ENCODE measurements at regions not wholly inside any gene's neighbourhood (a gene's known extent, or its start where the extent isn't known, plus 50 kb on each side); places are given as distances from the start of the nearest gene placed in this dataset.
A peak's percentile ranks its signal among the peaks of the same experiment; 100 is the strongest.
"Not testable (repeated sequence)": the region's sequence is repeated elsewhere in the genome, so short reads cannot be mapped to it uniquely, and the experiment has no call there.

- no peaks in the 10 kb centered on the region for H3K36me3 ChIP-seq
- no peak overlapping the region for H3K27ac ChIP-seq
- H3K9me3 ChIP-seq (replicated peaks) = no peaks in the 10 kb centered on the region
- DNase-seq (ENCODE audit: low read depth in 1 of 2, low spot score in 2 of 2) = peak in 1 of 2 experiments; percentile 3
- no peak overlapping the region for H3K4me3 ChIP-seq
- peaks cover 20% of the 10 kb centered on the region for H3K4me1 ChIP-seq (replicated peaks)
- no peaks in the 10 kb centered on the region for H3K27me3 ChIP-seq (replicated peaks)
Observed at GRCh38 chr6:51289041-51289440, 470.4 kb downstream of the TFAP2B start.

GRCh38 chr6:51292659-51293058 lies 474.0 kb downstream of the TFAP2B start:
- peaks cover 20% of the 10 kb centered on the region for H3K4me1 ChIP-seq (replicated peaks)
- DNase-seq (ENCODE audit: low read depth in 1 of 2, low spot score in 2 of 2) = peak in 1 of 2 experiments; percentile 61
- H3K9me3 ChIP-seq (replicated peaks) = no peaks in the 10 kb centered on the region
- H3K4me3 ChIP-seq = no peak overlapping the region
- H3K27me3 ChIP-seq (replicated peaks) = no peaks in the 10 kb centered on the region
- peak overlapping the region; percentile 1; the same call in 1 of the 2 replicates for H3K27ac ChIP-seq
- H3K36me3 ChIP-seq = no peaks in the 10 kb centered on the region

- H3K36me3 ChIP-seq = no peaks in the 10 kb centered on the region
- peaks cover 8% of the 10 kb centered on the region; the same call in 1 of the 2 replicates for H3K27me3 ChIP-seq (replicated peaks)
- DNase-seq (ENCODE audit: low read depth in 1 of 2, low spot score in 2 of 2) = no peak
- no peak overlapping the region for H3K27ac ChIP-seq
- no peak overlapping the region for H3K4me3 ChIP-seq
- no peaks in the 10 kb centered on the region for H3K4me1 ChIP-seq (replicated peaks)
- no peaks in the 10 kb centered on the region for H3K9me3 ChIP-seq (replicated peaks)
Observed at GRCh38 chr6:51299621-51300380, 481.1 kb downstream of the TFAP2B start.

- H3K27me3 ChIP-seq (replicated peaks) = peaks cover 8% of the 10 kb centered on the region; the same call in 1 of the 2 replicates
- H3K4me3 ChIP-seq = no peak overlapping the region
- H3K36me3 ChIP-seq = no peaks in the 10 kb centered on the region
- H3K27ac ChIP-seq = no peak overlapping the region
- no peak for DNase-seq (ENCODE audit: low read depth in 1 of 2, low spot score in 2 of 2)
- no peaks in the 10 kb centered on the region for H3K4me1 ChIP-seq (replicated peaks)
- no peaks in the 10 kb centered on the region for H3K9me3 ChIP-seq (replicated peaks)
Observed at GRCh38 chr6:51300510-51300909, 481.8 kb downstream of the TFAP2B start.

- no peak overlapping the region for H3K4me3 ChIP-seq
- H3K4me1 ChIP-seq (replicated peaks) = no peaks in the 10 kb centered on the region
- H3K27ac ChIP-seq = no peak overlapping the region
- H3K9me3 ChIP-seq (replicated peaks) = no peaks in the 10 kb centered on the region
- no peaks in the 10 kb centered on the region for H3K36me3 ChIP-seq
- peaks cover 8% of the 10 kb centered on the region; the same call in 1 of the 2 replicates for H3K27me3 ChIP-seq (replicated peaks)
- no peak for DNase-seq (ENCODE audit: low read depth in 1 of 2, low spot score in 2 of 2)
Observed at GRCh38 chr6:51301962-51302361, 483.3 kb downstream of the TFAP2B start.

- Histone ChIP-seq H3K9me3 (replicated peaks) (no peaks in the 10 kb centered on the region), H3K4me3 (no peak overlapping the region), H3K27me3 (replicated peaks) (peaks cover 11% of the 10 kb centered on the region), H3K36me3 (no peaks in the 10 kb centered on the region), H3K4me1 (replicated peaks) (no peaks in the 10 kb centered on the region), H3K27ac (no peak overlapping the region)
- no peak for DNase-seq (ENCODE audit: low read depth in 1 of 2, low spot score in 2 of 2)
Observed at GRCh38 chr6:51302431-51302830, 483.8 kb downstream of the TFAP2B start.

GRCh38 chr6:51303338-51303737 lies 484.7 kb downstream of the TFAP2B start:
- H3K36me3 ChIP-seq = no peaks in the 10 kb centered on the region
- H3K4me3 ChIP-seq = no peak overlapping the region
- no peaks in the 10 kb centered on the region for H3K4me1 ChIP-seq (replicated peaks)
- H3K9me3 ChIP-seq (replicated peaks) = no peaks in the 10 kb centered on the region
- H3K27me3 ChIP-seq (replicated peaks) = peaks cover 11% of the 10 kb centered on the region
- no peak overlapping the region for H3K27ac ChIP-seq
- DNase-seq (ENCODE audit: low read depth in 1 of 2, low spot score in 2 of 2) = no peak

- Histone ChIP-seq H3K27ac (no peak overlapping the region), H3K9me3 (replicated peaks) (no peaks in the 10 kb centered on the region), H3K4me1 (replicated peaks) (no peaks in the 10 kb centered on the region), H3K27me3 (replicated peaks) (no peaks in the 10 kb centered on the region; the same call in none of the 2 replicates), H3K36me3 (no peaks in the 10 kb centered on the region), H3K4me3 (no peak overlapping the region)
- no peak for DNase-seq (ENCODE audit: low read depth in 1 of 2, low spot score in 2 of 2)
Observed at GRCh38 chr6:51314965-51315364, 496.3 kb downstream of the TFAP2B start.

GRCh38 chr6:51318674-51319073 lies 500.0 kb downstream of the TFAP2B start:
- Histone ChIP-seq H3K9me3 (replicated peaks) (no peaks in the 10 kb centered on the region), H3K27ac (no peak overlapping the region), H3K27me3 (replicated peaks) (no peaks in the 10 kb centered on the region; the same call in 1 of the 2 replicates), H3K4me3 (no peak overlapping the region), H3K36me3 (no peaks in the 10 kb centered on the region), H3K4me1 (replicated peaks) (no peaks in the 10 kb centered on the region)
- no peak for DNase-seq (ENCODE audit: low read depth in 1 of 2, low spot score in 2 of 2)

GRCh38 chr6:51321477-51321876 lies 502.8 kb downstream of the TFAP2B start:
- not testable (repeated sequence) for H3K27ac ChIP-seq; H3K4me1 ChIP-seq (replicated peaks); H3K9me3 ChIP-seq (replicated peaks); H3K36me3 ChIP-seq; DNase-seq (ENCODE audit: low read depth in 1 of 2, low spot score in 2 of 2); H3K4me3 ChIP-seq; H3K27me3 ChIP-seq (replicated peaks)

GRCh38 chr6:51322505-51322904 lies 503.8 kb downstream of the TFAP2B start:
- no peak overlapping the region for H3K4me3 ChIP-seq
- no peaks in the 10 kb centered on the region for H3K36me3 ChIP-seq
- H3K27me3 ChIP-seq (replicated peaks) = no peaks in the 10 kb centered on the region; the same call in 1 of the 2 replicates
- DNase-seq (ENCODE audit: low read depth in 1 of 2, low spot score in 2 of 2) = no peak
- no peaks in the 10 kb centered on the region for H3K9me3 ChIP-seq (replicated peaks)
- no peaks in the 10 kb centered on the region for H3K4me1 ChIP-seq (replicated peaks)
- H3K27ac ChIP-seq = no peak overlapping the region

- DNase-seq (ENCODE audit: low read depth in 1 of 2, low spot score in 2 of 2) = no peak
- Histone ChIP-seq H3K4me3 (no peak overlapping the region), H3K27ac (no peak overlapping the region), H3K4me1 (replicated peaks) (no peaks in the 10 kb centered on the region), H3K27me3 (replicated peaks) (no peaks in the 10 kb centered on the region; the same call in 1 of the 2 replicates), H3K36me3 (no peaks in the 10 kb centered on the region), H3K9me3 (replicated peaks) (no peaks in the 10 kb centered on the region)
Observed at GRCh38 chr6:51323056-51323455, 504.4 kb downstream of the TFAP2B start.

GRCh38 chr6:51330971-51331370 lies 512.3 kb downstream of the TFAP2B start:
- no peak overlapping the region for H3K4me3 ChIP-seq

GRCh38 chr6:51335543-51335942 lies 516.9 kb downstream of the TFAP2B start:
- H3K27ac ChIP-seq = no peak overlapping the region
- no peaks in the 10 kb centered on the region for H3K36me3 ChIP-seq
- peaks cover 7% of the 10 kb centered on the region; the same call in 1 of the 2 replicates for H3K27me3 ChIP-seq (replicated peaks)
- no peaks in the 10 kb centered on the region for H3K4me1 ChIP-seq (replicated peaks)
- H3K9me3 ChIP-seq (replicated peaks) = no peaks in the 10 kb centered on the region; the same call in 1 of the 2 replicates
- no peak for DNase-seq (ENCODE audit: low read depth in 1 of 2, low spot score in 2 of 2)
- no peak overlapping the region for H3K4me3 ChIP-seq

More at GRCh38 chr6:51330971-51331370, 512.3 kb downstream of the TFAP2B start:
- Histone ChIP-seq H3K36me3 (no peaks in the 10 kb centered on the region), H3K27ac (no peak overlapping the region), H3K27me3 (replicated peaks) (peaks cover 7% of the 10 kb centered on the region; the same call in 1 of the 2 replicates), H3K4me1 (replicated peaks) (no peaks in the 10 kb centered on the region), H3K9me3 (replicated peaks) (no peaks in the 10 kb centered on the region; the same call in 1 of the 2 replicates)
- DNase-seq (ENCODE audit: low read depth in 1 of 2, low spot score in 2 of 2) = no peak

Data from SJSA1 (cell line).